ENCODE measurements at regions not wholly inside any gene's neighbourhood (a gene's known extent, or its start where the extent isn't known, plus 50 kb on each side); places are given as distances from the start of the nearest gene placed in this dataset.

GRCh38 chrX:134101636-134102035 lies 116.2 kb upstream of the GPC3 start:
- Histone ChIP-seq H3K36me3 (no peaks in the 10 kb centered on the region), H3K4me1 (no peaks in the 10 kb centered on the region), H3K4me3 (replicated peaks in 1 of 3) (no peak overlapping the region), H3K27me3 (no peaks in the 10 kb centered on the region), H3K9me3 (no peaks in the 10 kb centered on the region), H3K27ac (no peak overlapping the region)
- TF ChIP-seq POLR2A (IDR thresholded peaks at IDR 0.05) (no peak), CTCF (IDR thresholded peaks at IDR 0.05) (no peak)
- no peak for DNase-seq
- intact Hi-C loops (cut with DNase I): no loop called here

- 82 to 91% methylated on average over 3 of the region's 3 CpGs for WGBS, 2 donors
- no peak for DNase-seq
- no peak for TF ChIP-seq CTCF (IDR thresholded peaks at IDR 0.05)
- no peak for TF ChIP-seq POLR2A (IDR thresholded peaks at IDR 0.05)
- Histone ChIP-seq H3K27ac (no peak overlapping the region), H3K4me1 (no peaks in the 10 kb centered on the region), H3K27me3 (no peaks in the 10 kb centered on the region), H3K36me3 (no peaks in the 10 kb centered on the region), H3K4me3 (replicated peaks in 1 of 3) (no peak overlapping the region), H3K9me3 (no peaks in the 10 kb centered on the region)
- intact Hi-C loops (cut with DNase I): no loop called here
Measured at GRCh38 chrX:134115270-134115669, 121.7 kb upstream of the CCDC160 start.

- Histone ChIP-seq H3K4me3 (replicated peaks in 1 of 3) (no peak overlapping the region), H3K27ac (no peak overlapping the region), H3K27me3 (no peaks in the 10 kb centered on the region), H3K9me3 (no peaks in the 10 kb centered on the region), H3K36me3 (no peaks in the 10 kb centered on the region), H3K4me1 (no peaks in the 10 kb centered on the region)
- 73 to 89% methylated on average over 1 of the region's 1 CpG for WGBS, 2 donors
- TF ChIP-seq POLR2A (IDR thresholded peaks at IDR 0.05): no peak
- TF ChIP-seq CTCF (IDR thresholded peaks at IDR 0.05): no peak
- DNase-seq: no peak
- intact Hi-C loops (cut with DNase I): no loop called here
Measured at GRCh38 chrX:134137341-134137740, 99.6 kb upstream of the CCDC160 start.

GRCh38 chrX:134139090-134139489 lies 97.9 kb upstream of the CCDC160 start:
- no peaks in the 10 kb centered on the region for H3K36me3 ChIP-seq
- no peaks in the 10 kb centered on the region for H3K4me1 ChIP-seq
- intact Hi-C loops (cut with DNase I): no loop called here
- no peaks in the 10 kb centered on the region for H3K9me3 ChIP-seq
- 43 to 46% methylated on average over 3 of the region's 3 CpGs for WGBS, 2 donors
- H3K27ac ChIP-seq: no peak overlapping the region
- no peak for TF ChIP-seq POLR2A (IDR thresholded peaks at IDR 0.05)
- no peak for TF ChIP-seq CTCF (IDR thresholded peaks at IDR 0.05)
- H3K4me3 ChIP-seq (replicated peaks in 1 of 3): no peak overlapping the region
- DNase-seq: no peak
- no peaks in the 10 kb centered on the region for H3K27me3 ChIP-seq

- H3K36me3 ChIP-seq: no peaks in the 10 kb centered on the region
- no peaks in the 10 kb centered on the region for H3K27me3 ChIP-seq
- intact Hi-C loops (cut with DNase I): no loop called here
- H3K4me3 ChIP-seq (replicated peaks in 1 of 3): no peak overlapping the region
- WGBS, 2 donors: 13 to 21% methylated on average over 1 of the region's 1 CpG
- H3K4me1 ChIP-seq: no peaks in the 10 kb centered on the region
- no peak overlapping the region for H3K27ac ChIP-seq
- DNase-seq: no peak
- no peaks in the 10 kb centered on the region for H3K9me3 ChIP-seq
- TF ChIP-seq CTCF (IDR thresholded peaks at IDR 0.05): no peak
- no peak for TF ChIP-seq POLR2A (IDR thresholded peaks at IDR 0.05)
Measured at GRCh38 chrX:134144231-134144630, 92.8 kb upstream of the CCDC160 start.

Measured in thyroid gland (tissue), 4 donors.